NT2/D1 (cell line): ENCODE measurements at regions not wholly inside any gene's neighbourhood (a gene's known extent, or its start where the extent isn't known, plus 50 kb on each side); places are given as distances from the start of the nearest gene placed in this dataset.

Source experiments
- DNase-seq: peaks from one replicate; pipeline ENCODE4 v3.0.0-alpha.2; 2011; ENCODE audit warnings: low read depth, low spot score
- H3K27me3 ChIP-seq: 2 replicates; pipeline ENCODE4 v1.6.0; 2011; ENCODE audit warnings: mild to moderate bottlenecking; ENCODE audit not compliant: insufficient read length, insufficient read depth
- H3K36me3 ChIP-seq: 2 replicates; pipeline ENCODE4 v1.6.1; 2011; ENCODE audit warnings: mild to moderate bottlenecking, low read length, mixed read lengths; ENCODE audit not compliant: insufficient read depth, insufficient read length
- H3K4me1 ChIP-seq: 2 replicates; pipeline ENCODE4 v1.5.1; 2011; ENCODE audit not compliant: insufficient read depth, insufficient read length
- H3K4me3 ChIP-seq: 2 replicates; pipeline ENCODE4 v1.5.1; 2011; ENCODE audit warnings: low read depth; ENCODE audit not compliant: insufficient read length
- H3K9ac ChIP-seq: 2 replicates; pipeline ENCODE4 v1.6.0; 2011; ENCODE audit warnings: low read depth; ENCODE audit not compliant: insufficient read length
- H3K9me3 ChIP-seq: 2 replicates; pipeline ENCODE4 v1.5.1; 2011; ENCODE audit warnings: mild to moderate bottlenecking, low read length; ENCODE audit not compliant: insufficient read depth
- SUZ12 ChIP-seq: IDR thresholded peaks from 2 replicates; pipeline ENCODE4 v1.6.1; 2011; ENCODE audit not compliant: insufficient read length, insufficient read depth; ENCODE audit errors: extremely low read depth
- YY1 ChIP-seq: IDR thresholded peaks from 2 replicates; pipeline ENCODE4 v1.6.1; 2011; ENCODE audit not compliant: insufficient read length, insufficient read depth
- ZNF274 ChIP-seq: IDR thresholded peaks from 2 replicates; pipeline ENCODE4 v1.6.1; 2011; ENCODE audit warnings: mild to moderate bottlenecking, low read depth, low read length

DNA sequence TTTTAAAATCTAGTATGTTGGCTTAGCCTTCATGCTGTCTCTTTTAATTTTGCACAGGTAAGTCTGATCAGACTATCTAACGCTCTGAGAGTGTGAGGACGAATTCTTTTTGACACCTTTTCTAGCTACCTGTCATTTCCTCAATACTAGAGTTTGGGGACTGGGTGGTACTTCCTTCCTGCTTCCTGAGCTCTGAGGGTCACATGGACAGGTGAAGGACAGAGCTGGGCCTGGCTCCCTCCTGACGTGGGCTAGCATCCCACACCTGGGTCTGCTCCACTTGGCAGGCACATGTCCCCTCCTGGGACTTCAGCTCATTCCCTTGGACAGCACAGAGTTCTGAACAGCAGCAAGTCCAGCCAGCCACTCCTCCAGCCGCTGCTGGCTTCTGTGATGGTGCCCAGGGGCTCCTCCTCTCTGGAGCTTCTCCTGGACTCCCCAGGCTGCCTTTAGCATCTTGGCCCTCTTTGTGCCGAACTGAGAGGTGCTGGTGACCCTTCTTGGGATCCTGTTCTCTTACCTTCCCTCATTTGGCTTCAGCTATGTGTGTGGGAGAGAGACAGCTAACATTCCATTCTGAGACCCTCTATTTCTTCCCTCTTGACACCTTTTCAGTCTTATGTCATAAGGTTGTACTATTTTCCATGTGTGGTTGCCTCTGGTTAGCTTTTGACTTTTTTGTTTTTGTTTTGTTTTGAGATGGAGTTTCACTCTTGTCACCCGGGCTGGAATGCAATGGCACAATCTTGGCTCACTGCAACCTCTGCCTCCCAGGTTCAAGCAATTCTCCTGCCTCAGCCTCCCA is 106.9 kb downstream of the B3GNT2 start:
- Histone ChIP-seq H3K36me3 (no peaks in the 10 kb centered on the region), H3K9ac (no peak overlapping the region), H3K4me1 (peaks cover 9% of the 10 kb centered on the region), H3K9me3 (no peaks in the 10 kb centered on the region), H3K4me3 (no peak overlapping the region), H3K27me3 (no peaks in the 10 kb centered on the region)
- TF ChIP-seq SUZ12 = no peak
- no peak for TF ChIP-seq ZNF274
- no peak for TF ChIP-seq YY1
- no peak for DNase-seq

DNA sequence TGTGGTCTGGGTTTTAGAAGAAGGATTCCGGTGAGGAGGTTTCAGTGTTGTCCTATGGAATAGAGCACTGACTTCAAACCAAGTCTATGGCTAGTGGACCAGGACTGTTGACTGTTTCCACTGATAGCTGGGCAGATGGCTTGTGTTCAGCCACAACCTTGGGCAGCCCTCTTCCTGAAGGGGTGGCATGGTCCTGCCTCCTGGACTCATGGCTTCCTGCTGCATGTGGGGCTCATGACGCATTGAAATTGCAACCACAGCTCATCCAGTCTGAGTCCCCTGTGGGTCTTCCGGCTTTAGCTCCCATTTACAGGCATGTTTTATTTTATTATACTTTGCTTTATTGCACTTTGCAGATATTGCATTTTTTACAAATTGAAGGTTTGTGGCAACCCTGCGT is 105.0 kb downstream of the B3GNT2 start:
- no peaks in the 10 kb centered on the region for H3K36me3 ChIP-seq
- no peak overlapping the region for H3K4me3 ChIP-seq
- no peaks in the 10 kb centered on the region for H3K9me3 ChIP-seq
- H3K27me3 ChIP-seq = no peaks in the 10 kb centered on the region
- DNase-seq = no peak
- no peak overlapping the region for H3K9ac ChIP-seq
- TF ChIP-seq ZNF274 (no peak), SUZ12 (no peak), YY1 (no peak)
- H3K4me1 ChIP-seq = peaks cover 6% of the 10 kb centered on the region

DNA sequence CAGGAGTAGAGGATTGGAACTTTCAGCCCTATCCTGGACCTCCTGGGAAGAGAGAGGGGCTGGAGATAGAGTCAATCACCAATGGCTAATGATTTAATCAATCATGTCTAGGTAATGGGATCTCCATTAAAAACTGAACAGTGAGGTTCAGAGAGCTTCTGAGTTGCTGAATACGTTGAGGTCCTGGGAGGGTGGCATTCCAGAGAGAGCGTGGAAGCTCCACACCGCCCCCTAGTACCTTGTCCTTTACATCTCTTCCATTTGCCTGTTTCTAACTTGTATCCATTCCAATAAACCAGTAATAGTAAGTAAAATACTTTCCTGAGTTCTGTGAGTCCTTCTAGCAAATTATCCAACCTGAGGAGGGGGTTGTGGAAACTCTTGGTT is 101.7 kb downstream of the B3GNT2 start:
- DNase-seq = no peak
- no peak overlapping the region for H3K4me3 ChIP-seq
- no peaks in the 10 kb centered on the region for H3K9me3 ChIP-seq
- H3K36me3 ChIP-seq = no peaks in the 10 kb centered on the region
- peaks cover 9% of the 10 kb centered on the region for H3K4me1 ChIP-seq
- H3K27me3 ChIP-seq = no peaks in the 10 kb centered on the region
- no peak overlapping the region for H3K9ac ChIP-seq
- TF ChIP-seq YY1 (no peak), ZNF274 (no peak), SUZ12 (no peak)

DNA sequence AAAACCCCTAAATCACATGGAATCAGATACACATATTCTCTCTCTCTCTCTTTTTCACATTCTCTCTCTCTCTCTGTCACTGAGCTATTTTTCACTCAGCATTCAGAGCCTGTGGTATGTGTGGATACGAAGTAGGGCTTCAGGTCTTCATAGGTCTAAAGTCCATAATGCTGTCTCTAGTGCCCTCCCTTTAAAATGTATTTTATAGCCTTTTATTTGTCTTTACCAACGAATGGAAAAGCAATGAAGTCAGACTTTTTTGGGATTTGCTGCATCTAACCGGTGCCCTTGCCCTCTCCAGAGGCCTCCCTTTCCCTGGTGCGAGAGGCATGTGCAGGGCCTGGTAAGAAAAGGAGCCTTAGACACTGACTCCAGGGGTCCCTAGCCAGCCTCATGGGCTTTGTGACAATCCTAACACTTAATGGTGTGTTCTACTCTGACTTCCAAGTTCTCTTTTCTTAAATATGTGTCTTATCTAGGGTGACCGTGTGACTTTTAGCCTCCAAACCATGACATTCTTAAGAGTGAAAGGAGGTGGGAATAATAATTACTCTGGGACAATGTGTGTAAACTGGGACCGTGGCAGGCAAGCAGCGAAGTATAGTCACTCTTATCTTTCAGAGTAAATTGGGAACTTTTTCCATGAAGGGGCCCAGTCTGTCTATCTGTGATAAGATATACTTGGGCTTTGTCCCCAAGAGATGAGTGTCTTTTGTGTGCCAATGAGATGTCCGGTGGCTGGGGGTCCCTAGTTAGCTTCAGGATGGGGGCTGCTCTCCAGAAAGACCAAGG is 101.1 kb downstream of the B3GNT2 start:
- Histone ChIP-seq H3K36me3 (no peaks in the 10 kb centered on the region), H3K9me3 (no peaks in the 10 kb centered on the region), H3K4me1 (peaks cover 9% of the 10 kb centered on the region), H3K27me3 (no peaks in the 10 kb centered on the region), H3K9ac (no peak overlapping the region), H3K4me3 (no peak overlapping the region)
- no peak for DNase-seq
- no peak for TF ChIP-seq ZNF274
- TF ChIP-seq SUZ12 = no peak
- no peak for TF ChIP-seq YY1

DNA sequence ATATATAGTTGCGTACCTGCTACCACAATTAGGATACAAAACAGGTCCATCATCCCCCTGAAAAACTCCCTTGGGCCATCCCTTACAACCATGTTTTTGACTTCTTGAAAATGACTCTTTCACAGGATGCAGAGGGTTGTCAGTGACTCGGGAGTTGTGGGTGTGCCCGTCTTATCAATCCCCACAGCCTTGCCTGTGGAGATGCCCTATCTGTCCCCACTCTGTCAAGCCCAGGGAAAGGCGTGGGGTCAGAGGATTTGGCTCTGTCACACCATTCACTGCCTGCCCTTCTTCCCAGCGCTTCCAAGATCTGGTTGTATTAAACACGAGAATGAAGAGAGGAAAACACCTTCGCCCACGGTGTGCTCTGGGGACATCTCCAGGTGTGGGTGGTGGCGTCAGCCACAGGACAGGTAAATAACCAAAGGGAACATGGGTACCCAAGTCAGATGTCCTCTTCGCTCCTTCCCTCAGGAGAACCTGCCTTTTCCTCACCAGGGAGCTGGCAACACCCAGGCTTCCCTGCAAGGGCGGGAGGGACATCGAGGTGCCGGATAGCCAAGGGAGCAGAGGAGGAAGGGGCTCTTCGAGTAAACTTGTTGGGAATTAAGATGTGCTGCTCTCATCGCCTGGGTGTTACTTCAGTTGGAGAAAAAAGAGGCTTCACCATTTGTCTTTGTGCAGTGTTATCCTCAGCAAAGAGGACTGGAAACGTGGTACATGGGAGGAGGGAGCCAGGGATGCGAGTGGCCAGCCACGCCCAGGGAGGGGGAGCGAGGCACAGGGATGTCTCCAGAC is 100.3 kb downstream of the B3GNT2 start:
- H3K36me3 ChIP-seq = no peaks in the 10 kb centered on the region
- H3K4me3 ChIP-seq = no peak overlapping the region
- no peak for DNase-seq
- no peak overlapping the region for H3K9ac ChIP-seq
- H3K4me1 ChIP-seq = peaks cover 9% of the 10 kb centered on the region
- H3K27me3 ChIP-seq = no peaks in the 10 kb centered on the region
- TF ChIP-seq ZNF274 (no peak), SUZ12 (no peak), YY1 (no peak)
- H3K9me3 ChIP-seq = no peaks in the 10 kb centered on the region

DNA sequence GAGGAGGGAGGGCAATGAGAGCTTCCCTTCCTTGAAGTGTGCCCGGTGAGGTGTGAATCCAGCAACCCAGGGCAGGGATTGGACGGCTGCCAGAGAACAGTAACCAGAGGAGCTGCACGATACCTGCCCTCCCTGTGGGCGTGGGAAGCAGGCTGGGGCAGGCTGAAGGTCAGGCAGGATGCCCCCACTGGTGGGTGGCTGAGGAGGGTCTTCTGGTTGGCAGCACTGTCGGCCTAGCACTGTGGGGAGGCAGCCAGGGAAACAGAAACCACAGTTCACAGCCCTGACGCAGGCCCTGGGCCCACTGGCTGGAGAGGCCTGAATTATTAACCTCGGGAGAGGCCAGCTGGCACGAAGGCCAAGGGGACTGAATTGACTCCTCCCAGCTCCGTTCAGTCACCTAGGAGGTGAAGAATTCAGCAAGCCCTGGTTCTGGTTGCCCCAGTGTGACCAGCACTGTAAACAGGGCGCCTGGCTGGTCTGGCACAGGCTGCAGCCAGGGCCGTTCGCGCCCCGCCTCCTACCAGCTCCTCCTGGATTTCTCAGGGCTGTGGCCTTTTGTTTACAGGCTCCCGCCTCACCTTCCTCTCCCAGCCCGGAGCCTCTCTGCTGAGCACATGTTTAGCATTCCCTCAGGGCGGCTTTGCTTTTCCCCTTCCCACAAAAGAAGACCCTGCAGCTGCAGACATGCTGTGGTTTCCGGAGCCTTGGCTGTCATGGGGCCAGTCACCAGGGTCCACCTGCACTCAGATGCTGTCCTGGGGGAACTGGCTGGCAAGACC is 97.8 kb downstream of the B3GNT2 start:
- Histone ChIP-seq H3K4me1 (peaks cover 9% of the 10 kb centered on the region), H3K9me3 (no peaks in the 10 kb centered on the region), H3K4me3 (no peak overlapping the region), H3K36me3 (no peaks in the 10 kb centered on the region), H3K9ac (peak overlapping the region; percentile 70), H3K27me3 (no peaks in the 10 kb centered on the region)
- peak; percentile 89 for DNase-seq
- TF ChIP-seq SUZ12 = no peak
- TF ChIP-seq YY1 = no peak
- TF ChIP-seq ZNF274 = no peak
